ENCODE measurements at regions not wholly inside any gene's neighbourhood (a gene's known extent, or its start where the extent isn't known, plus 50 kb on each side); places are given as distances from the start of the nearest gene placed in this dataset.

DNA sequence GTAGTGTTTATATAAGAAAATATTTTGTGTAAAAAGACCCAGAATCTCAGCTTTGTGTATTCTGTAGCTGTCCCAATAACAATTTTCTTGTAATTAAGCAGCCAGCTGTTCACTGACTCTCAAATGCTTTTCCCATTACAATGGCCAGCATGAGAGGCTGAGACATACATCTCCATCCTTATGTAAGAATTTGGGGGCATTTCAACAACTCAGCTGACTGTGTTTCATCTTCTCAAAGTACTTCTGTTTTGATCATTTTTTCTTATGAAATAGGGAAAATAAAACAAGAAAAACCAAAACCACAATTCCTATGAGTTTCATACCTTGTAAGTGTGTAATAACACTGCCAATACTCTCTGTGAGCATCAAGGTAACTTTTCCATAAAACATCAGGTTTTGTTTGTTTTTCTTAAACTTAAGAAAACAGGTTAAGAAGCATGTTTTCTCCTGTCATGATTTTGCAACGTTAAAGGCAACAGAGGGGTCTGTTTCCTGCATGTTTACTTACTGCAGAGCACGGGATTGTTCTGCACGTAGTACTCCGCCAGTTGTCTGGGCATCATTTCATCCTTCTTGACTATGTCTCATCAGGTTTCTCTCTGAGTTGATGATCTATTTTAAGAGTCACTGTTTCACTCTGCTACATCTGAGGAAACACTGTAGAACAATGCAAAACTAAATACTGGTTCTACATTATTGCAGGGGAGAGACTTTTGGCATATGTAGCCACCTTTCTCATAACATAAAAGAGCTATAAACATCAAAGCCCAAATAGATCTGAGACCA is 62.9 kb upstream of the CYRIA start:
- TF ChIP-seq EZH2 (IDR thresholded peaks at IDR 0.05; ENCODE audit: insufficient read depth, low read length) (no peak), CTCF (IDR thresholded peaks at IDR 0.05; ENCODE audit: insufficient read depth, low read depth, low read length) (no peak)
